Upper lobe of left lung (tissue), 6 donors: ENCODE measurements at regions not wholly inside any gene's neighbourhood (a gene's known extent, or its start where the extent isn't known, plus 50 kb on each side); places are given as distances from the start of the nearest gene placed in this dataset.

ENCODE experiments used
- ATAC-seq, 2 donors: fragments of 200-7000 bp; cut with Tn5 transposase; one replicate each; pipeline ENCODE4 v1.9.1; 2022; ENCODE audit warnings: mild to moderate bottlenecking in 2 of 2, moderate library complexity in 2 of 2; ENCODE audit not compliant: low FRiP score in 2 of 2
- DNase-seq, 2 donors: peaks; one replicate each; pipeline ENCODE4 v3.0.0-alpha.2; 2019 to 2020
- H3K27ac ChIP-seq, 4 donors: fragments of 200-600 bp; sonication (generic); one replicate each; pipeline ENCODE4 v1.5.1; 2016 to 2019
- H3K27me3 ChIP-seq, 4 donors: fragments of 200-600 bp; sonication (generic); one replicate each; pipeline ENCODE4 v1.5.1; 2017 to 2019
- H3K36me3 ChIP-seq, 4 donors: fragments of 200-600 bp; sonication (generic); one replicate each; pipeline ENCODE4 v1.5.1; 2016 to 2019
- H3K4me1 ChIP-seq, 4 donors: fragments of 200-600 bp; sonication (generic); one replicate each; pipeline ENCODE4 v1.5.1; 2018 to 2019
- H3K4me3 ChIP-seq, 4 donors: fragments of 200-600 bp; sonication (generic); one replicate each; pipeline ENCODE4 v1.5.1; 2017 to 2019; ENCODE audit warnings: mild to moderate bottlenecking in 2 of 4, moderate library complexity in 1 of 4
- H3K9me3 ChIP-seq, 4 donors: fragments of 200-600 bp; sonication (generic); one replicate each; pipeline ENCODE4 v1.5.1; 2018 to 2019
- EP300 ChIP-seq, 4 donors: sonication (generic); formaldehyde crosslinking; IDR thresholded peaks; one replicate each; pipeline ENCODE4 v1.5.1; 2017; ENCODE audit warnings: antibody characterized with exemption in 4 of 4, control low read depth in 2 of 4
- POLR2A ChIP-seq, 4 donors: fragments of 450-650 bp; IDR thresholded peaks; one replicate each; pipeline ENCODE4 v1.5.1; 2016 to 2017; ENCODE audit warnings: antibody characterized with exemption in 4 of 4, mild to moderate bottlenecking in 2 of 4
- POLR2AphosphoS5 ChIP-seq, 2 donors: sonication (generic); formaldehyde crosslinking; IDR thresholded peaks; one replicate each; pipeline ENCODE4 v1.5.1; 2017; ENCODE audit warnings: antibody characterized with exemption in 2 of 2
- WGBS, 2 donors: methylation state at CpG; one replicate each; pipeline ENCODE4 v1.1.5; 2017 to 2018; 5-methylcytosine and 5-hydroxymethylcytosine counted together
- TF ChIP-seq, protein P1 (sequence below), 6 experiments: fragments of 450-650 bp in 4 of 6; fragments of 200-600 bp in 2 of 6; sonication (generic) in 2 of 6; IDR thresholded peaks; one replicate each; pipeline ENCODE4 v1.5.1; 2016 to 2019; ENCODE audit warnings: antibody characterized with exemption in 6 of 6
- donor health status: DM: no; HTN: no; CAD: no; lungs with moderate emphysema.
- donor health status: DM: no; HTN: yes; CAD: no; lungs with severe emphysema.

DNA sequence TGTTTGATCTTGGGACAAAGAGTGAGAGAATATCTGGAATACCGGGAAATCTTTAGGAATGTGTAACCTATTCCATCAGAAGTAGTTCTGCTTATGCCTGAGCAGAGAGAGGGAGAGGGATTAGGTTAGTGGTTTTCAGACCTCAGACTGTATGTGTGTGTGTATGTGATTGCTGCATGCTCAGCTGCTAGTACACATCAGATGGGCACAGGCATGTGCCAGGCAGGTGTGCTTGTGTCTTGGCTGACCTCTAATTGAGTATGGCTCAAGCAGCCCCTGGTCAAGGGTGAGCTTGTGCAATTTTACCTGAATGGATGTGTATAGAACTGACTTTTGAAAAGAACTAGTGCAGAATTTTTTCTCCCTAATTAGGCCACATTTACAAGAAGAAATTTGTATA lies 91.2 kb downstream of the INSIG2 start:
- 88 to 89% methylated on average over 1 of the region's 1 CpG for whole genome bisulfite sequencing, 2 donors
- Histone ChIP-seq H3K27ac (no peak overlapping the region), H3K36me3 (no peaks in the 10 kb centered on the region), H3K9me3 (no peaks in the 10 kb centered on the region), H3K4me3 (no peak overlapping the region), H3K4me1 (no peaks in the 10 kb centered on the region), H3K27me3 (no peaks in the 10 kb centered on the region)
- no peak for DNase-seq
- TF ChIP-seq, protein P1, sequence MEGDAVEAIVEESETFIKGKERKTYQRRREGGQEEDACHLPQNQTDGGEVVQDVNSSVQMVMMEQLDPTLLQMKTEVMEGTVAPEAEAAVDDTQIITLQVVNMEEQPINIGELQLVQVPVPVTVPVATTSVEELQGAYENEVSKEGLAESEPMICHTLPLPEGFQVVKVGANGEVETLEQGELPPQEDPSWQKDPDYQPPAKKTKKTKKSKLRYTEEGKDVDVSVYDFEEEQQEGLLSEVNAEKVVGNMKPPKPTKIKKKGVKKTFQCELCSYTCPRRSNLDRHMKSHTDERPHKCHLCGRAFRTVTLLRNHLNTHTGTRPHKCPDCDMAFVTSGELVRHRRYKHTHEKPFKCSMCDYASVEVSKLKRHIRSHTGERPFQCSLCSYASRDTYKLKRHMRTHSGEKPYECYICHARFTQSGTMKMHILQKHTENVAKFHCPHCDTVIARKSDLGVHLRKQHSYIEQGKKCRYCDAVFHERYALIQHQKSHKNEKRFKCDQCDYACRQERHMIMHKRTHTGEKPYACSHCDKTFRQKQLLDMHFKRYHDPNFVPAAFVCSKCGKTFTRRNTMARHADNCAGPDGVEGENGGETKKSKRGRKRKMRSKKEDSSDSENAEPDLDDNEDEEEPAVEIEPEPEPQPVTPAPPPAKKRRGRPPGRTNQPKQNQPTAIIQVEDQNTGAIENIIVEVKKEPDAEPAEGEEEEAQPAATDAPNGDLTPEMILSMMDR (IDR thresholded peaks at IDR 0.05), result no peak
- no peak for TF ChIP-seq POLR2A (IDR thresholded peaks at IDR 0.05)
- TF ChIP-seq EP300 (IDR thresholded peaks at IDR 0.05), result no peak
- ATAC-seq, result no peak

GRCh38 chr2:118177884-118178283 lies 89.6 kb downstream of the INSIG2 start:
- H3K27me3 ChIP-seq, result no peaks in the 10 kb centered on the region
- no peak overlapping the region for H3K4me3 ChIP-seq
- H3K4me1 ChIP-seq, result no peaks in the 10 kb centered on the region
- WGBS, 2 donors, result 62 to 81% methylated on average over 2 of the region's 2 CpGs
- H3K36me3 ChIP-seq, result no peaks in the 10 kb centered on the region
- ATAC-seq, result peak in 1 of 2 donors; percentile 23
- no peak overlapping the region for H3K27ac ChIP-seq
- TF ChIP-seq EP300 (IDR thresholded peaks at IDR 0.05), result no peak
- TF ChIP-seq, protein P1 (IDR thresholded peaks at IDR 0.05), result no peak
- H3K9me3 ChIP-seq, result no peaks in the 10 kb centered on the region
- DNase-seq, result no peak

DNA sequence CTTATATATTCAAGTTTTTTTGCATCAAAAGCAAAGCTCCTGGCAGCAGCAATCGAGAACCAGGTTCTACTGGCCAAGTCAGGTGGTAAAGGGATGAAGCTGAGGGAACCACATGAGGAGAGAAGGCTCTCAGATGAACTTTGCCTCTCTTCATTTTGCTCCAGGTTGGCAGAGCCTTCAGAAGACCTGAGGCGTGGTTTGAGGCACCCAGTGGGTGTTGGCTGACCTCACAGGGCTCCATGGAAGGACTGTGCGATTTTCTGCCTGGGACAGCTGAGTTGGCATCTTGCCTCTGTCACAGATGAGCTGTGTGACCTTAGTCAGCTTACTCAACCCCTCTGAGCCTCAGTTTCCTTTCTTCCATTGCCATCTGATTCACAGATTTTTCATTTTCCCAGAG lies 89.0 kb downstream of the INSIG2 start:
- TF ChIP-seq POLR2A (IDR thresholded peaks at IDR 0.05), result no peak
- no peak for TF ChIP-seq POLR2AphosphoS5 (IDR thresholded peaks at IDR 0.05)
- TF ChIP-seq EP300 (IDR thresholded peaks at IDR 0.05), result no peak
- TF ChIP-seq, protein P1 (IDR thresholded peaks at IDR 0.05), result no peak
- ATAC-seq (peak in 1 of 2 donors; percentile 34), DNase-seq (no peak)
- 58 to 70% methylated on average over 3 of the region's 3 CpGs for WGBS, 2 donors
- no peaks in the 10 kb centered on the region for H3K27me3 ChIP-seq
- no peak overlapping the region for H3K4me3 ChIP-seq
- no peak overlapping the region for H3K27ac ChIP-seq
- no peaks in the 10 kb centered on the region for H3K36me3 ChIP-seq
- H3K4me1 ChIP-seq, result no peaks in the 10 kb centered on the region
- H3K9me3 ChIP-seq, result no peaks in the 10 kb centered on the region

DNA sequence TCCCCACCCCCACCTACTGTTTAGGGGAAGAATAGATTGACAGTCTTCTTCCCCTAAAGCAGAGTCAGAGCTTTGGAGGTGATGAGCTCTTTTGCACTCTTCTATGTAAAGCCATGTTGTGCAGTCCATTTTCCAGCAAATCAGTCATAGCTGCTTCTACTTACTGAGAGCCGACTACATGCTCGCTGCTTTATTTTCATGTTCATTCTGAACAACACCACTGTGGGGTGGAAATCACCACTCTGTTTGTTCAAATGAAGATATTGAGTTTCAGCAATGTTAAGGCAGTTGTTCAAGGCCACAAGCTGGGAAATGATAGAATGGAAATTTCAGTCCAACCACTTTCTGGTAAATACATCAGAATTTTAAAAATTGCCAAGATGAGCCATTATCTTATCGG lies 88.3 kb downstream of the INSIG2 start:
- no peak for TF ChIP-seq POLR2A (IDR thresholded peaks at IDR 0.05)
- no peak for TF ChIP-seq POLR2AphosphoS5 (IDR thresholded peaks at IDR 0.05)
- TF ChIP-seq, protein P1 (IDR thresholded peaks at IDR 0.05), result no peak
- TF ChIP-seq EP300 (IDR thresholded peaks at IDR 0.05), result no peak
- no peak for ATAC-seq

GRCh38 chr2:118171546-118171945 lies 83.3 kb downstream of the INSIG2 start:
- no peak for DNase-seq
- no peak overlapping the region for H3K4me3 ChIP-seq
- 97 to 100% methylated on average over 2 of the region's 2 CpGs for WGBS, 2 donors
- no peak for ATAC-seq
- H3K4me1 ChIP-seq, result peaks cover 0 to 11% (median 9%) of the 10 kb centered on the region in 4 donors
- no peak overlapping the region for H3K27ac ChIP-seq
- TF ChIP-seq, protein P1 (IDR thresholded peaks at IDR 0.05), result no peak
- H3K9me3 ChIP-seq, result no peaks in the 10 kb centered on the region
- H3K27me3 ChIP-seq, result no peaks in the 10 kb centered on the region
- no peaks in the 10 kb centered on the region for H3K36me3 ChIP-seq

More for the DNA sequence above, 88.3 kb downstream of the INSIG2 start:
- H3K9me3 ChIP-seq, result no peaks in the 10 kb centered on the region
- no peaks in the 10 kb centered on the region for H3K36me3 ChIP-seq
- WGBS, 2 donors, result 82 to 86% methylated on average over 3 of the region's 3 CpGs
- no peak overlapping the region for H3K4me3 ChIP-seq
- no peaks in the 10 kb centered on the region for H3K27me3 ChIP-seq
- H3K27ac ChIP-seq, result no peak overlapping the region
- H3K4me1 ChIP-seq, result no peaks in the 10 kb centered on the region
- DNase-seq, result no peak
